H1 (cell line): ENCODE measurements at regions not wholly inside any gene's neighbourhood (a gene's known extent, or its start where the extent isn't known, plus 50 kb on each side); places are given as distances from the start of the nearest gene placed in this dataset.

Experiments
- CTCF ChIA-PET: fragments of 300-600 bp; sonication (Branson Sonifier 250); formaldehyde crosslinking; loops from one replicate; lab custom pipeline; 2021; ENCODE audit not compliant: partially characterized antibody; lab: Charles Lee
- POLR2A ChIA-PET: fragments of 300-600 bp; sonication (Branson Sonifier 250); formaldehyde crosslinking; loops from one replicate; lab custom pipeline; 2021; ENCODE audit warnings: inconsistent platforms; ENCODE audit not compliant: partially characterized antibody; lab: Charles Lee
- DNase-seq, 2 experiments: peaks; one replicate each; pipeline versions ENCODE4 v3.0.0 to v3.0.0-alpha.2; 2010 to 2022; ENCODE audit warnings: low spot score in 2 of 2, low read depth in 1 of 2, mixed read lengths in 1 of 2
- FAIRE-seq: peaks from 2 replicates; lab custom pipeline; 2011; peaks lifted over from hg19 to GRCh38; lab: Jason Lieb, UNC
- H2AFZ ChIP-seq: 2 replicates; pipeline ENCODE4 v1.8.1; 2012; ENCODE audit warnings: low read length, inconsistent platforms
- H2AK5ac ChIP-seq: 2 replicates; pipeline ENCODE4 v1.6.1; 2013; ENCODE audit warnings: low read depth, low read length
- H2BK120ac ChIP-seq: replicated peaks from 2 replicates; pipeline ENCODE3; 2013; ENCODE audit warnings: low read depth, low read length, inconsistent platforms
- H2BK12ac ChIP-seq: 2 replicates; pipeline ENCODE4 v1.6.1; 2013; ENCODE audit warnings: low read depth, low read length
- H2BK15ac ChIP-seq: 2 replicates; pipeline ENCODE4 v1.6.1; 2013; ENCODE audit warnings: low read length
- H2BK20ac ChIP-seq: 2 replicates; pipeline ENCODE4 v1.6.1; 2013; ENCODE audit warnings: low read length
- H2BK5ac ChIP-seq: 2 replicates; pipeline ENCODE4 v1.6.1; 2013; ENCODE audit warnings: low read depth, low read length
- H3K14ac ChIP-seq: 2 replicates; pipeline ENCODE4 v1.6.1; 2013; ENCODE audit warnings: inconsistent platforms; ENCODE audit not compliant: insufficient read length
- H3K18ac ChIP-seq: 2 replicates; pipeline ENCODE4 v1.6.1; 2013; ENCODE audit warnings: low read length; ENCODE audit errors: extremely low read depth
- H3K23ac ChIP-seq: 2 replicates; pipeline ENCODE4 v1.6.1; 2013; ENCODE audit warnings: inconsistent platforms; ENCODE audit not compliant: insufficient read length
- H3K23me2 ChIP-seq: 2 replicates; pipeline ENCODE4 v1.6.1; 2013; ENCODE audit warnings: low read depth, low read length
- H3K27ac ChIP-seq: 2 replicates; pipeline ENCODE4 v1.6.1; 2011; ENCODE audit warnings: low read depth, low read length, inconsistent platforms
- H3K27me3 ChIP-seq, 4 experiments: replicated peaks in 1 of 4; 1 replicate in 1 of 4; 2 replicates in 3 of 4; pipeline versions ENCODE4 v1.6.1 to v1.8.1; 2011 to 2013; ENCODE audit warnings: low read length in 3 of 4, mild to moderate bottlenecking in 3 of 4, inconsistent platforms in 2 of 4, mixed read lengths in 2 of 4, moderate library complexity in 1 of 4; ENCODE audit not compliant: control insufficient read depth in 3 of 4, insufficient read depth in 3 of 4; ENCODE audit errors: extremely low read depth in 1 of 4
- H3K36me3 ChIP-seq, 4 experiments: 2 replicates each; pipeline versions ENCODE4 v1.6.1 to v1.8.1; 2011 to 2013; ENCODE audit warnings: mild to moderate bottlenecking in 4 of 4, low read length in 3 of 4, moderate library complexity in 2 of 4, control low read depth in 1 of 4, inconsistent platforms in 1 of 4; ENCODE audit not compliant: insufficient read depth in 4 of 4, control insufficient read depth in 2 of 4
- H3K4ac ChIP-seq: replicated peaks from 2 replicates; pipeline ENCODE3; 2013; ENCODE audit warnings: low read length, low read depth, mixed read lengths, inconsistent platforms; ENCODE audit not compliant: insufficient read length
- H3K4me1 ChIP-seq, 4 experiments: replicated peaks in 1 of 4; 1 replicate in 1 of 4; 2 replicates in 3 of 4; pipeline versions ENCODE4 v1.6.1 to v1.8.1; 2011 to 2013; ENCODE audit warnings: low read length in 3 of 4, inconsistent platforms in 2 of 4, mixed read lengths in 1 of 4; ENCODE audit not compliant: insufficient read depth in 4 of 4, control insufficient read depth in 3 of 4
- H3K4me2 ChIP-seq, 2 experiments: 2 replicates each; pipeline versions ENCODE4 v1.6.1 to v1.8.1; 2011 to 2013; ENCODE audit warnings: low read depth in 2 of 2, low read length in 2 of 2, control low read depth in 1 of 2, inconsistent platforms in 1 of 2, mild to moderate bottlenecking in 1 of 2; ENCODE audit not compliant: insufficient read depth in 1 of 2
- H3K4me3 ChIP-seq, 4 experiments: fragments of 200-600, 300-600 bp in 1 of 4; sonication (generic), shearing (Covaris generic), sonication (Bioruptor Twin) in 1 of 4; 2 replicates each; pipeline versions ENCODE4 v1.5.1 to v1.8.1; 2011 to 2016; ENCODE audit warnings: low read length in 4 of 4, low read depth in 3 of 4, control low read depth in 2 of 4, inconsistent platforms in 2 of 4, mild to moderate bottlenecking in 2 of 4, mixed read lengths in 1 of 4, moderate library complexity in 1 of 4; ENCODE audit not compliant: insufficient read depth in 2 of 4; ENCODE audit errors: extremely low read depth in 1 of 4
- H3K56ac ChIP-seq: replicated peaks from 2 replicates; pipeline ENCODE3; 2013; ENCODE audit warnings: low read depth, mild to moderate bottlenecking, mixed read lengths, low read length, inconsistent platforms; ENCODE audit not compliant: insufficient read length
- H3K79me1 ChIP-seq: 2 replicates; pipeline ENCODE4 v1.6.1; 2013; ENCODE audit warnings: low read depth, low read length, control low read depth
- H3K79me2 ChIP-seq, 2 experiments: 2 replicates each; pipeline versions ENCODE4 v1.6.1 to v1.8.1; 2012 to 2013; ENCODE audit warnings: low read length in 2 of 2, mild to moderate bottlenecking in 2 of 2, inconsistent platforms in 1 of 2; ENCODE audit not compliant: insufficient read depth in 2 of 2, control insufficient read depth in 1 of 2
- H3K9ac ChIP-seq, 4 experiments: replicated peaks in 1 of 4; 1 replicate in 1 of 4; 2 replicates in 3 of 4; pipeline versions ENCODE4 v1.6.1 to v1.8.1; 2011 to 2013; ENCODE audit warnings: low read depth in 3 of 4, low read length in 3 of 4, control low read depth in 2 of 4, mild to moderate bottlenecking in 2 of 4, moderate library complexity in 2 of 4, inconsistent platforms in 1 of 4; ENCODE audit errors: extremely low read depth in 1 of 4
- H3K9me3 ChIP-seq, 2 experiments: 2 replicates each; pipeline versions ENCODE4 v1.6.1 to v1.8.1; 2012 to 2013; ENCODE audit warnings: mild to moderate bottlenecking in 2 of 2, moderate library complexity in 2 of 2, control low read depth in 1 of 2, inconsistent platforms in 1 of 2, low read depth in 1 of 2, low read length in 1 of 2, mixed read lengths in 1 of 2; ENCODE audit not compliant: insufficient read depth in 2 of 2
- H4K20me1 ChIP-seq, 2 experiments: replicated peaks in 1 of 2; 2 replicates each; pipeline versions ENCODE3 to v1.8.1; 2011 to 2013; ENCODE audit warnings: inconsistent platforms in 2 of 2, low read length in 2 of 2, mild to moderate bottlenecking in 1 of 2; ENCODE audit not compliant: insufficient read depth in 2 of 2, control insufficient read depth in 1 of 2
- H4K5ac ChIP-seq: 2 replicates; pipeline ENCODE4 v1.6.1; 2013; ENCODE audit warnings: low read length, low read depth, mixed read lengths, inconsistent platforms; ENCODE audit not compliant: insufficient read length
- H4K8ac ChIP-seq: 2 replicates; pipeline ENCODE4 v1.8.0; 2013; ENCODE audit warnings: mild to moderate bottlenecking, moderate library complexity, low read length, inconsistent platforms; ENCODE audit not compliant: insufficient read depth; ENCODE audit errors: extremely low read depth
- H4K91ac ChIP-seq: replicated peaks from 2 replicates; pipeline ENCODE3; 2013; ENCODE audit warnings: low read length, mixed read lengths, inconsistent platforms; ENCODE audit not compliant: insufficient read length
- CBX8 ChIP-seq: fragments of 300-800, 300-1000 bp; sonication (generic); IDR thresholded peaks from 2 replicates; pipeline ENCODE4 v1.7.1; 2016; ENCODE audit warnings: low read depth, low read length, borderline replicate concordance
- CHD1 ChIP-seq: IDR thresholded peaks from 2 replicates; pipeline ENCODE4 v1.6.1; 2012; ENCODE audit warnings: low read depth, low read length, improper control_type of control experiment
- CHD2 ChIP-seq: IDR thresholded peaks from 2 replicates; pipeline ENCODE4 v1.6.1; 2012; ENCODE audit warnings: low read length, improper control_type of control experiment
- CREB1 ChIP-seq: IDR thresholded peaks from 2 replicates; pipeline ENCODE4 v1.6.1; 2012; ENCODE audit warnings: inconsistent platforms
- GABPA ChIP-seq: IDR thresholded peaks from 2 replicates; pipeline ENCODE4 v1.6.1; 2011; ENCODE audit warnings: mild to moderate bottlenecking, low read length, moderate library complexity, borderline replicate concordance; ENCODE audit not compliant: insufficient read depth
- NANOG ChIP-seq: IDR thresholded peaks from 2 replicates; pipeline ENCODE4 v1.6.1; 2011; ENCODE audit warnings: low read length, low read depth, mild to moderate bottlenecking, inconsistent platforms; ENCODE audit not compliant: insufficient read depth, poor library complexity, severe bottlenecking
- PHF8 ChIP-seq: fragments of 200-600 bp; sonication (generic); conservative IDR thresholded peaks from 2 replicates; pipeline ENCODE4 v1.7.1; 2012; ENCODE audit warnings: low read depth, mild to moderate bottlenecking, inconsistent platforms, low read length, moderate library complexity
- RNF2 ChIP-seq: fragments of 200-900, 300-1000 bp; sonication (generic); IDR thresholded peaks from 2 replicates; pipeline ENCODE4 v1.7.1; 2016; ENCODE audit warnings: borderline replicate concordance, low read depth, mild to moderate bottlenecking, antibody characterized with exemption, low read length; ENCODE audit not compliant: poor library complexity, severe bottlenecking; ENCODE audit errors: missing control alignments
- SP2 ChIP-seq: IDR thresholded peaks from 2 replicates; pipeline ENCODE4 v1.6.1; 2012; ENCODE audit warnings: mild to moderate bottlenecking, low read length, inconsistent platforms
- SRF ChIP-seq: IDR thresholded peaks from 2 replicates; pipeline ENCODE4 v1.6.1; 2011; ENCODE audit warnings: mild to moderate bottlenecking, low read depth, low read length, moderate library complexity
- SUZ12 ChIP-seq: fragments of 200-600 bp; sonication (generic); IDR thresholded peaks from 2 replicates; pipeline ENCODE4 v1.6.1; 2012; ENCODE audit warnings: mild to moderate bottlenecking, inconsistent platforms, low read length, moderate library complexity, mixed read lengths
- TAF7 ChIP-seq: optimal IDR thresholded peaks from 2 replicates; pipeline ENCODE3; 2011; ENCODE audit warnings: low read depth, mild to moderate bottlenecking, inconsistent platforms, low read length, moderate library complexity, borderline replicate concordance
- TCF12 ChIP-seq: IDR thresholded peaks from 2 replicates; pipeline ENCODE4 v1.6.1; 2011; ENCODE audit warnings: low read depth, mild to moderate bottlenecking, low read length
- YY1 ChIP-seq: IDR thresholded peaks from 2 replicates; pipeline ENCODE4 v1.6.1; 2011; ENCODE audit warnings: low read depth, mild to moderate bottlenecking, low read length
- ZNF274 ChIP-seq: IDR thresholded peaks from 2 replicates; pipeline ENCODE4 v1.7.0; 2012; ENCODE audit warnings: low read length, borderline replicate concordance; ENCODE audit errors: extremely low read depth
- WGBS, 2 experiments: shearing (Covaris generic) in 1 of 2; methylation state at CpG; one replicate each; pipeline versions ENCODE4 v1.1.6 to v1.1.7; 2013 to 2015; ENCODE audit warnings: low lambda C conversion rate in 2 of 2, mixed read lengths in 2 of 2, inconsistent platforms in 1 of 2, low coverage in 1 of 2, missing lambda C conversion rate in 1 of 2; ENCODE audit not compliant: insufficient replicate concordance in 2 of 2, insufficient coverage in 1 of 2, insufficient read length in 1 of 2; ENCODE audit errors: extremely low coverage in 1 of 2, missing lambda C conversion rate in 1 of 2; 5-methylcytosine and 5-hydroxymethylcytosine counted together

GRCh38 chr10:131575877-131576276 lies 264.4 kb upstream of the TCERG1L start:
- H3K36me3 ChIP-seq = no peaks in the 10 kb centered on the region
- no peaks in the 10 kb centered on the region for H3K79me2 ChIP-seq
- no peak for DNase-seq
- no peak overlapping the region for H4K8ac ChIP-seq
- no peak overlapping the region for H3K27ac ChIP-seq
- H3K4ac ChIP-seq = no peak overlapping the region
- no peak overlapping the region for H2BK12ac ChIP-seq
- no peak overlapping the region for H2AFZ ChIP-seq
- no peaks in the 10 kb centered on the region for H3K23me2 ChIP-seq
- 97% methylated on average over 4 of the region's 4 CpGs; no CpG with 5 or more reads in 1 of the 2 experiments for WGBS, 2 experiments
- FAIRE-seq = no peak
- no peak overlapping the region for H3K18ac ChIP-seq
- H2BK15ac ChIP-seq = no peak overlapping the region
- POLR2A ChIA-PET = no interaction called here
- no peaks in the 10 kb centered on the region; a peak in 1 of 7 replicates for H3K4me1 ChIP-seq
- no peak overlapping the region for H2BK5ac ChIP-seq
- H3K9ac ChIP-seq = no peak overlapping the region
- H3K4me2 ChIP-seq = no peak overlapping the region
- H2AK5ac ChIP-seq = no peak overlapping the region
- no peak overlapping the region for H2BK120ac ChIP-seq
- no peak overlapping the region for H4K91ac ChIP-seq
- no peak overlapping the region for H3K14ac ChIP-seq
- no peaks in the 10 kb centered on the region for H4K20me1 ChIP-seq
- H3K9me3 ChIP-seq = no peaks in the 10 kb centered on the region
- no peaks in the 10 kb centered on the region for H3K79me1 ChIP-seq
- no peak overlapping the region for H2BK20ac ChIP-seq
- no peak overlapping the region for H4K5ac ChIP-seq
- H3K56ac ChIP-seq = no peak overlapping the region
- no peak overlapping the region for H3K4me3 ChIP-seq
- CTCF ChIA-PET = interaction anchor here (0.7 kb wide), 1 partner anchor 516 kb away, joined by 3 read pairs; no protein-coding TSS in a partner anchor
- H3K27me3 ChIP-seq = no peaks in the 10 kb centered on the region
- no peak overlapping the region for H3K23ac ChIP-seq
- TF ChIP-seq RNF2 (no peak), SP2 (no peak), GABPA (no peak), CHD1 (no peak), TCF12 (no peak), PHF8 (no peak), NANOG (no peak), CHD2 (no peak), ZNF274 (no peak), SUZ12 (no peak), CBX8 (no peak), TAF7 (no peak), YY1 (no peak), SRF (no peak), CREB1 (no peak)
